OCI-LY1 (cell line): ENCODE measurements at regions not wholly inside any gene's neighbourhood (a gene's known extent, or its start where the extent isn't known, plus 50 kb on each side); places are given as distances from the start of the nearest gene placed in this dataset.
"Not testable (repeated sequence)": the region's sequence is repeated elsewhere in the genome, so short reads cannot be mapped to it uniquely, and the experiment has no call there.

Experiments
- H2AFZ ChIP-seq: fragments of 200-600 bp; sonication (generic), shearing (Covaris generic); 2 replicates; pipeline ENCODE4 v1.6.0; 2014; ENCODE audit warnings: antibody characterized with exemption, mild to moderate bottlenecking, low read length
- H3F3A ChIP-seq: fragments of 200-600 bp; sonication (generic), shearing (Covaris generic); 2 replicates; pipeline ENCODE4 v1.6.0; 2014; ENCODE audit warnings: mild to moderate bottlenecking, antibody characterized with exemption, low read length, moderate library complexity; ENCODE audit not compliant: insufficient read depth
- H3K27ac ChIP-seq: fragments of 200-600 bp; sonication (generic); 2 replicates; pipeline ENCODE4 v1.5.1; 2014; ENCODE audit warnings: low read length, mixed run types, mild to moderate bottlenecking, low read depth; ENCODE audit not compliant: poor library complexity, severe bottlenecking
- H3K27me3 ChIP-seq: fragments of 200-600 bp; sonication (generic); 2 replicates; pipeline ENCODE4 v1.6.0; 2014; ENCODE audit warnings: antibody characterized with exemption, mild to moderate bottlenecking, low read length, moderate library complexity; ENCODE audit not compliant: insufficient read depth
- H3K36me3 ChIP-seq: fragments of 200-600 bp; sonication (generic); 2 replicates; pipeline ENCODE4 v1.6.1; 2014; ENCODE audit warnings: mild to moderate bottlenecking, antibody characterized with exemption, low read length, moderate library complexity, mixed read lengths; ENCODE audit not compliant: insufficient read depth
- H3K4me1 ChIP-seq: fragments of 200-600 bp; sonication (generic); 2 replicates; pipeline ENCODE4 v1.5.1; 2014; ENCODE audit warnings: mild to moderate bottlenecking, low read length, moderate library complexity; ENCODE audit not compliant: insufficient read depth, severe bottlenecking
- H3K4me2 ChIP-seq: fragments of 200-600 bp; sonication (generic), shearing (Covaris generic); 2 replicates; pipeline ENCODE4 v1.6.1; 2014; ENCODE audit warnings: low read length
- H3K4me3 ChIP-seq: fragments of 200-600 bp; sonication (generic); 2 replicates; pipeline ENCODE4 v1.5.1; 2014; ENCODE audit warnings: low read length, low read depth, mild to moderate bottlenecking, mixed read lengths; ENCODE audit not compliant: poor library complexity, severe bottlenecking
- H3K79me2 ChIP-seq: fragments of 200-600 bp; shearing (Covaris generic); 2 replicates; pipeline ENCODE4 v1.6.1; 2016; ENCODE audit warnings: mixed run types, low read length, mixed read lengths; ENCODE audit not compliant: insufficient read depth
- H3K9ac ChIP-seq: fragments of 200-600 bp; sonication (generic), shearing (Covaris generic); 2 replicates; pipeline ENCODE4 v1.6.1; 2014; ENCODE audit warnings: mild to moderate bottlenecking, low read length, mixed read lengths
- H3K9me2 ChIP-seq: fragments of 200-600 bp; sonication (generic), shearing (Covaris generic); 2 replicates; pipeline ENCODE4 v1.6.1; 2014; ENCODE audit warnings: low read depth, mild to moderate bottlenecking, low read length, mixed read lengths
- H3K9me3 ChIP-seq: fragments of 200-600 bp; shearing (Covaris generic); 2 replicates; pipeline ENCODE4 v1.6.1; 2014; ENCODE audit warnings: low read length, mixed read lengths
- H4K20me1 ChIP-seq: fragments of 200-600 bp; sonication (generic), shearing (Covaris generic); 2 replicates; pipeline ENCODE4 v1.6.0; 2016; ENCODE audit warnings: mild to moderate bottlenecking, low read length; ENCODE audit not compliant: insufficient read depth
- EZH2 ChIP-seq: fragments of 200-600 bp; sonication (generic), shearing (Covaris generic); IDR thresholded peaks from 2 replicates; pipeline ENCODE4 v1.8.0; 2017; ENCODE audit warnings: borderline replicate concordance, mixed run types, mild to moderate bottlenecking, antibody characterized with exemption, low read length, moderate library complexity, mixed read lengths
- TF ChIP-seq, protein P1 (sequence below): fragments of 200-600 bp; sonication (generic), shearing (Covaris generic); IDR thresholded peaks from 2 replicates; pipeline ENCODE4 v1.5.1; 2017; ENCODE audit warnings: mild to moderate bottlenecking, antibody characterized with exemption, low read length, moderate library complexity, mixed read lengths

GRCh38 chr6:154623391-154623790, 109.8 kb upstream of the SCAF8 start:
- no peaks in the 10 kb centered on the region for H3K36me3 ChIP-seq
- no peak overlapping the region for H3K27ac ChIP-seq
- no peak overlapping the region for H2AFZ ChIP-seq
- H3K4me3 ChIP-seq, result no peak overlapping the region
- TF ChIP-seq, protein P1, sequence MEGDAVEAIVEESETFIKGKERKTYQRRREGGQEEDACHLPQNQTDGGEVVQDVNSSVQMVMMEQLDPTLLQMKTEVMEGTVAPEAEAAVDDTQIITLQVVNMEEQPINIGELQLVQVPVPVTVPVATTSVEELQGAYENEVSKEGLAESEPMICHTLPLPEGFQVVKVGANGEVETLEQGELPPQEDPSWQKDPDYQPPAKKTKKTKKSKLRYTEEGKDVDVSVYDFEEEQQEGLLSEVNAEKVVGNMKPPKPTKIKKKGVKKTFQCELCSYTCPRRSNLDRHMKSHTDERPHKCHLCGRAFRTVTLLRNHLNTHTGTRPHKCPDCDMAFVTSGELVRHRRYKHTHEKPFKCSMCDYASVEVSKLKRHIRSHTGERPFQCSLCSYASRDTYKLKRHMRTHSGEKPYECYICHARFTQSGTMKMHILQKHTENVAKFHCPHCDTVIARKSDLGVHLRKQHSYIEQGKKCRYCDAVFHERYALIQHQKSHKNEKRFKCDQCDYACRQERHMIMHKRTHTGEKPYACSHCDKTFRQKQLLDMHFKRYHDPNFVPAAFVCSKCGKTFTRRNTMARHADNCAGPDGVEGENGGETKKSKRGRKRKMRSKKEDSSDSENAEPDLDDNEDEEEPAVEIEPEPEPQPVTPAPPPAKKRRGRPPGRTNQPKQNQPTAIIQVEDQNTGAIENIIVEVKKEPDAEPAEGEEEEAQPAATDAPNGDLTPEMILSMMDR, result no peak
- no peak for TF ChIP-seq EZH2
- H4K20me1 ChIP-seq, result no peaks in the 10 kb centered on the region
- no peaks in the 10 kb centered on the region for H3K27me3 ChIP-seq
- no peaks in the 10 kb centered on the region for H3K79me2 ChIP-seq
- H3K9me3 ChIP-seq, result 0 out of 2 replicates have a peak, but pooled peaks cover 3% of the 10 kb centered on the region
- no peak overlapping the region for H3K9ac ChIP-seq
- no peak overlapping the region for H3K4me2 ChIP-seq
- H3K9me2 ChIP-seq, result no peaks in the 10 kb centered on the region
- no peaks in the 10 kb centered on the region for H3K4me1 ChIP-seq
- no peaks in the 10 kb centered on the region for H3F3A ChIP-seq

DNA sequence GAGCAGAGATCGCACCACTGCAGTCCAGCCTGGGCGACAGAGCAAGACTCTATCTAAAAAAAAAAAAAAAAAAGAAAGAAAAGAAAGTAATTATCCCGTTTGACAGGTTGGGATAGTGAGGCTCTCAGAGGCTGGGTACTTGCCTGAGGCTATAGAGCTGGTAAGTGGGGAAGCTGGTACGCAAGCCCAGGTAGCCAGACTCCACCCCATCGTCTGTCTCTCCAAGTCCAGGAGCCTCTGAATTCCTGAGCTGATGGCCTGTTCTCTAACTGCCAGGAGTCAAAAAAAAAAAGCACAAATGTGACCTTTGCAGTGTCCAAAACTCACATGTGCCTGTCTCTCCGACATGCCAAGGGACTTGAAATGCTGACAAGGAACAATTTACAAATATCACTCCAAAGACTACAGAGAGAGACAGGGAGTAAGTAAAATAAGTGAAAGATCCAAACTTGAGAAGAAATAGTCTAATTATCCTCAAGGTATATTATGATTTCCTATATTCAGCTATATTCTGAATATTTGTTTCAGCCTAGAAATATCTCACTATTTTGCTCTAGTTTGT, 109.1 kb upstream of the SCAF8 start:
- Histone ChIP-seq H3K4me2 (no peak overlapping the region), H3K36me3 (no peaks in the 10 kb centered on the region), H3K27ac (no peak overlapping the region), H3K4me1 (no peaks in the 10 kb centered on the region), H4K20me1 (no peaks in the 10 kb centered on the region), H2AFZ (no peak overlapping the region), H3K9ac (no peak overlapping the region), H3K27me3 (no peaks in the 10 kb centered on the region), H3K79me2 (no peaks in the 10 kb centered on the region), H3K9me2 (no peaks in the 10 kb centered on the region), H3K4me3 (no peak overlapping the region), H3F3A (no peaks in the 10 kb centered on the region), H3K9me3 (0 out of 2 replicates have a peak, but pooled peaks cover 3% of the 10 kb centered on the region)
- no peak for TF ChIP-seq EZH2
- TF ChIP-seq, protein P1, result no peak

DNA sequence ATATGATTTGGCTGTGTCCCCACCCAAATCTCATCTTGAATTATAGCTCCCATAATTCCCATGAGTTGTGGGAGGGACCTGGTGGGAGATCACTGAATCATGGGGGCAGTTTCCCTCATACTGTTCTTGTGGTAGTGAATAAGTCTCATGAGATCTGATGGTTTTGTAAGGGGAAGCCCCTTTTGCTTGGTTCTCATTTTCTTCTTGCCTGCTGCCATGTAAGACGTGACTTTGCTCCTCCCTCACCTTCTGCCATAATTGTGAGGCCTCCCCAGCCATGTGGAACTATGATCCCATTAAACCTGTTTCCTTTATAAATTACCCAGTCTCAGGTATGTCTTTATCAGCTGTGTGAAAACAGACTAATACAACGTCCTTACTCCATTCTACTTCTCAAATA, 108.5 kb upstream of the SCAF8 start:
- not testable (repeated sequence) for H3K27ac ChIP-seq, H3K36me3 ChIP-seq, H3K9ac ChIP-seq, H4K20me1 ChIP-seq, H3K4me2 ChIP-seq, H3K9me3 ChIP-seq, H2AFZ ChIP-seq, H3K4me1 ChIP-seq, H3K9me2 ChIP-seq, H3K79me2 ChIP-seq, H3K27me3 ChIP-seq, H3F3A ChIP-seq, H3K4me3 ChIP-seq

- no peaks in the 10 kb centered on the region for H3K9me2 ChIP-seq
- no peaks in the 10 kb centered on the region for H3F3A ChIP-seq
- H3K27ac ChIP-seq, result no peak overlapping the region
- H3K79me2 ChIP-seq, result no peaks in the 10 kb centered on the region
- H4K20me1 ChIP-seq, result no peaks in the 10 kb centered on the region
- no peaks in the 10 kb centered on the region for H3K4me1 ChIP-seq
- no peak overlapping the region for H3K9ac ChIP-seq
- no peaks in the 10 kb centered on the region for H3K36me3 ChIP-seq
- no peak overlapping the region for H2AFZ ChIP-seq
- H3K9me3 ChIP-seq, result 0 out of 2 replicates have a peak, but pooled peaks cover 3% of the 10 kb centered on the region
- no peak for TF ChIP-seq EZH2
- TF ChIP-seq, protein P1, result no peak
- H3K4me3 ChIP-seq, result no peak overlapping the region
- H3K27me3 ChIP-seq, result no peaks in the 10 kb centered on the region
- H3K4me2 ChIP-seq, result no peak overlapping the region
Observed at GRCh38 chr6:154625721-154626120, 107.5 kb upstream of the SCAF8 start.
